Bronchial epithelial cell (primary cell): ENCODE measurements at regions not wholly inside any gene's neighbourhood (a gene's known extent, or its start where the extent isn't known, plus 50 kb on each side); places are given as distances from the start of the nearest gene placed in this dataset.

Experiments used
- DNase-seq: peaks from one replicate; pipeline ENCODE4 v3.0.0-alpha.2; 2010; ENCODE audit warnings: low read depth
- FAIRE-seq: peaks from 2 replicates; lab custom pipeline; 2011; peaks lifted over from hg19 to GRCh38; lab: Jason Lieb, UNC
- H3K27me3 ChIP-seq: 2 replicates; pipeline ENCODE4 v1.5.1; 2011; ENCODE audit warnings: low read length; ENCODE audit not compliant: control insufficient read depth, insufficient read depth
- H3K36me3 ChIP-seq: 2 replicates; pipeline ENCODE4 v1.5.1; 2011; ENCODE audit warnings: low read length; ENCODE audit not compliant: control insufficient read depth, insufficient read depth
- H3K4me3 ChIP-seq: 2 replicates; pipeline ENCODE4 v1.5.1; 2011; ENCODE audit warnings: mild to moderate bottlenecking, low read depth, low read length, control low read depth
- TF ChIP-seq, protein P1 (sequence below): IDR thresholded peaks from 2 replicates; pipeline ENCODE4 v1.5.1; 2011; ENCODE audit warnings: mild to moderate bottlenecking, moderate library complexity, low read length, control low read depth, inconsistent platforms; ENCODE audit not compliant: insufficient read depth, severe bottlenecking

GRCh38 chr5:93337138-93337537 is 243.9 kb downstream of the NR2F1-AS1 start:
- FAIRE-seq = no peak
- no peaks in the 10 kb centered on the region for H3K36me3 ChIP-seq
- no peak overlapping the region for H3K4me3 ChIP-seq
- H3K27me3 ChIP-seq = no peaks in the 10 kb centered on the region
- TF ChIP-seq, protein P1, sequence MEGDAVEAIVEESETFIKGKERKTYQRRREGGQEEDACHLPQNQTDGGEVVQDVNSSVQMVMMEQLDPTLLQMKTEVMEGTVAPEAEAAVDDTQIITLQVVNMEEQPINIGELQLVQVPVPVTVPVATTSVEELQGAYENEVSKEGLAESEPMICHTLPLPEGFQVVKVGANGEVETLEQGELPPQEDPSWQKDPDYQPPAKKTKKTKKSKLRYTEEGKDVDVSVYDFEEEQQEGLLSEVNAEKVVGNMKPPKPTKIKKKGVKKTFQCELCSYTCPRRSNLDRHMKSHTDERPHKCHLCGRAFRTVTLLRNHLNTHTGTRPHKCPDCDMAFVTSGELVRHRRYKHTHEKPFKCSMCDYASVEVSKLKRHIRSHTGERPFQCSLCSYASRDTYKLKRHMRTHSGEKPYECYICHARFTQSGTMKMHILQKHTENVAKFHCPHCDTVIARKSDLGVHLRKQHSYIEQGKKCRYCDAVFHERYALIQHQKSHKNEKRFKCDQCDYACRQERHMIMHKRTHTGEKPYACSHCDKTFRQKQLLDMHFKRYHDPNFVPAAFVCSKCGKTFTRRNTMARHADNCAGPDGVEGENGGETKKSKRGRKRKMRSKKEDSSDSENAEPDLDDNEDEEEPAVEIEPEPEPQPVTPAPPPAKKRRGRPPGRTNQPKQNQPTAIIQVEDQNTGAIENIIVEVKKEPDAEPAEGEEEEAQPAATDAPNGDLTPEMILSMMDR = no peak
- DNase-seq = peak; percentile 78

GRCh38 chr5:93336330-93337110 is 244.5 kb downstream of the NR2F1-AS1 start:
- H3K27me3 ChIP-seq = no peaks in the 10 kb centered on the region
- no peak for FAIRE-seq
- H3K4me3 ChIP-seq = no peak overlapping the region
- no peaks in the 10 kb centered on the region for H3K36me3 ChIP-seq
- peak; percentile 21 for DNase-seq
- TF ChIP-seq, protein P1 = no peak

- DNase-seq = peak; percentile 72
- Histone ChIP-seq H3K36me3 (no peaks in the 10 kb centered on the region), H3K4me3 (no peak overlapping the region), H3K27me3 (no peaks in the 10 kb centered on the region)
- FAIRE-seq = no peak
- TF ChIP-seq, protein P1 = no peak
Measured at GRCh38 chr5:93331863-93332262, 249.2 kb downstream of the NR2F1-AS1 start.

- H3K36me3 ChIP-seq = no peaks in the 10 kb centered on the region
- TF ChIP-seq, protein P1 = no peak
- no peaks in the 10 kb centered on the region for H3K27me3 ChIP-seq
- no peak overlapping the region for H3K4me3 ChIP-seq
- FAIRE-seq (no peak), DNase-seq (no peak)
Measured at GRCh38 chr5:93331241-93331640, 249.8 kb downstream of the NR2F1-AS1 start.

GRCh38 chr5:93330506-93330905 is 250.5 kb downstream of the NR2F1-AS1 start:
- TF ChIP-seq, protein P1 = no peak
- Histone ChIP-seq H3K4me3 (no peak overlapping the region), H3K27me3 (no peaks in the 10 kb centered on the region), H3K36me3 (no peaks in the 10 kb centered on the region)
- FAIRE-seq = no peak
- DNase-seq = peak; percentile 92

- no peak overlapping the region for H3K4me3 ChIP-seq
- DNase-seq (no peak), FAIRE-seq (no peak)
- TF ChIP-seq, protein P1 = no peak
- no peaks in the 10 kb centered on the region for H3K27me3 ChIP-seq
- H3K36me3 ChIP-seq = no peaks in the 10 kb centered on the region
Measured at GRCh38 chr5:93329756-93330155, 251.3 kb downstream of the NR2F1-AS1 start.
